Kidney epithelial cell (primary cell): ENCODE measurements at regions not wholly inside any gene's neighbourhood (a gene's known extent, or its start where the extent isn't known, plus 50 kb on each side); places are given as distances from the start of the nearest gene placed in this dataset.

Source experiments
- DNase-seq: peaks from one replicate; pipeline ENCODE4 v3.0.0-alpha.2; 2010; ENCODE audit warnings: low read depth
- H3K27me3 ChIP-seq: 2 replicates; pipeline ENCODE4 v1.6.0; 2011; ENCODE audit warnings: low read length; ENCODE audit not compliant: control insufficient read depth, insufficient read depth
- H3K36me3 ChIP-seq: 2 replicates; pipeline ENCODE4 v1.5.1; 2011; ENCODE audit warnings: low read length; ENCODE audit not compliant: control insufficient read depth, insufficient read depth
- H3K4me3 ChIP-seq: 2 replicates; pipeline ENCODE4 v1.5.1; 2011; ENCODE audit warnings: low read depth, mild to moderate bottlenecking, control low read depth, low read length
- CTCF ChIP-seq: IDR thresholded peaks from 2 replicates; pipeline ENCODE4 v1.5.1; 2011; ENCODE audit warnings: mild to moderate bottlenecking, moderate library complexity, low read length, control low read depth, inconsistent platforms; ENCODE audit not compliant: insufficient read depth, poor library complexity, severe bottlenecking

- no peak for DNase-seq
- TF ChIP-seq CTCF: no peak
- Histone ChIP-seq H3K27me3 (no peaks in the 10 kb centered on the region), H3K36me3 (no peaks in the 10 kb centered on the region), H3K4me3 (no peak overlapping the region)
These were observed 226.2 kb upstream of the BLID start for GRCh38 chr11:122342089-122342744.

DNA sequence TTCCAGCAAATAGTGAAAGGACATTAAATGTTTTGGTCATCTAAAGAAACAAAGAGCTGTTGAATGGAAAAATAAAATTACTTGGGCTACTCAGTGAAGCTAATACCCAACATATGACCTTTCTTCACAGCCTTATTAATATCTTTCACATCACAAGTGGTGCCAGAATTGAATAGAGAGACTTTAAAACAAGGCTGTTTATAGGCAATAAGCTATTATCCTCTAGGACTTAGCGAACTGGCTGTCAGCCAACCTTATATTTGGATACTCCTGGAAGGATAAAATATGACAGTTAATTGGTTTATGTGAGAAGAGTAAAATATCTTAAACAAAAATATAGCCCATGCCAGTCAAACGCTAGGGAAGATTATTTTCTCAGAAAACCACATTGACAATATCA is 225.5 kb upstream of the BLID start:
- Histone ChIP-seq H3K4me3 (no peak overlapping the region), H3K27me3 (no peaks in the 10 kb centered on the region), H3K36me3 (no peaks in the 10 kb centered on the region)
- no peak for TF ChIP-seq CTCF
- DNase-seq: no peak

DNA sequence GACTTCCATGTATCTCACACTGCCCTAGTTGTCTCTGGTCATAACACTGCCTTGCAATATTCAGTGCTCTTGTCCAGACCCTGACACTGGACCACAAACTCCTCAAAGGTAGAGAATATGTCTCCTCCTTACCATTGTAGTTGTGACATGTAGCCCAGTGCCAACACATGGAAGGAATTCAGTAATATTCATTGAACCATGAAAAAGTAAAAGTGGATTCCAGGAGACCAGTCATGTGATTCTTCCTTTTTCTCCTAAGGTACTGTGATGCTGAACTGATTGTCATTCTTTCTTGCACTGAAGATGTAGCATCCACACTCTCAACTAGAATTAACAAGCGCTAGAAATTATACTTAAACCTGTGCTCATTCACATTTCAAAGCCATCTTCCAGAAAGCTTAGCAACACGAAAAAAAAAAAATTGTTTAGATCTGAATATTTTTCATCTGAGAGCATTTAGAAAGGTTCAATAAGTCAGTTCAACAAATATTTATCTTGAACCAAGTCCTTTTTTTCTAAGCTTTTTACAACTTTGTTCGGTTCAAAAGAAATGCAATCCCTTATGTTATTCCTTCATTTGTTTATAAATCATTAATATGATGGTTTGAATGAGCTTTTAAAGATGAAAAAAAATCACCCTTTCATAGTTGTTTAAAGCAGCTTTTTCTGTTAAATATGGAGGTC is 224.7 kb upstream of the BLID start:
- Histone ChIP-seq H3K4me3 (no peak overlapping the region), H3K27me3 (no peaks in the 10 kb centered on the region), H3K36me3 (no peaks in the 10 kb centered on the region)
- no peak for DNase-seq
- TF ChIP-seq CTCF: no peak

DNA sequence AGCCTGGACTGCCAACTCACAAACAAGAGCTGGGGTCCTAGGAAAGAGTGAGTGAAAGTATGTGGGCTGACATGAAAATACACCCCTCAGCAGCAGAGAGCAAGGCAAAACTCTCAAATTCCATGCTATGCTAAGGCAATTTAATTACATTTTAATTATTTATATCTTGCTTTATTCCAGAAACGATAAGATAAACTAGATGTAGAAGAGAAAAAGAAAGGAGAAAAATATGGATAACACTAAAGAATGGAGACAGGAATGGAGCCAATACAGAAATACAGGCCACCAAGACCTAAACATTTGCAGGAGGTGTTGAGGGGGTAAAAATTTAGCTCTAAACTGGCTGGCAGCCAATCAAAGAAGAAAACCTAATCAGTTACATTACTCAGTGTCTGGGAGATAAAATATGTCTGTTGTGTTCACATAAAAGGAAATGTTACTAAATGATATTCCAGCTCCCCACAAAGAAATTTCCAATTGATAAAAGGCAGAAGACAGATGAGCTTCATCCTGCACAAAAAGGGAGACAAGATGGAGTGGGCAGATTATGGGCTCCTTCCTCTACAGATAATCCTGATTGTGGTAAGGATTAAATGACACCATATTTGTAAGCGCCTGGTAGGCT is 223.5 kb upstream of the BLID start:
- no peak for TF ChIP-seq CTCF
- Histone ChIP-seq H3K36me3 (no peaks in the 10 kb centered on the region), H3K27me3 (no peaks in the 10 kb centered on the region), H3K4me3 (no peak overlapping the region)
- DNase-seq: no peak

DNA sequence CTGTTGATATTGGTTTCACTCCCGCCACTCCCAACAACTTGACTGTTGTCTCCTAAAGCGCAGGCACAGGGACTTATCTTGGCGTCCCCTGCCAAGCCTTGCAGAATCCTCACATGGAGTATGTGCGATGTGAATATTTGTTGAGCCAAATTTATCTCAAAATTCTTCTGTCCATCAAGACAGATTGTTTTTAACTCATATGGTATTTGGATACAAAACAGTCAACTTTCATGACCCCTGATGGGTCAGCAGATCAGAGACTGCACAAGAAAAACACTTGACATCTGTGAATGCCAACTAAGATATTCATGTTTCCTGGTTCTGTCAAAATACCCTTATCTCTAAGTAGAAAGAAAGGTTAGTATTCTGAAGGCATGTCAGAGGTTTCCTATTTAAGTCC is 221.7 kb upstream of the BLID start:
- Histone ChIP-seq H3K4me3 (no peak overlapping the region), H3K36me3 (no peaks in the 10 kb centered on the region), H3K27me3 (no peaks in the 10 kb centered on the region)
- TF ChIP-seq CTCF: no peak
- DNase-seq: no peak
